Dedifferentiated amniotic fluid mesenchymal stem cell (primary cell): ENCODE measurements at regions not wholly inside any gene's neighbourhood (a gene's known extent, or its start where the extent isn't known, plus 50 kb on each side); places are given as distances from the start of the nearest gene placed in this dataset.
A peak's percentile ranks its signal among the peaks of the same experiment; 100 is the strongest.

Experiments used
- DNase-seq: peaks from one replicate; pipeline ENCODE4 v3.0.0-alpha.2; 2016; ENCODE audit errors: extremely low spot score

- no peak for DNase-seq
These were observed 741.3 kb upstream of the SOX9 start for GRCh38 chr17:71379512-71379911.

- no peak for DNase-seq
These were observed 740.3 kb upstream of the SOX9 start for GRCh38 chr17:71380535-71380934.

- no peak for DNase-seq
These were observed 739.9 kb upstream of the SOX9 start for GRCh38 chr17:71380936-71381335.

- no peak for DNase-seq
These were observed 737.7 kb upstream of the SOX9 start for GRCh38 chr17:71383091-71383490.

GRCh38 chr17:71387456-71387855 lies 733.4 kb upstream of the SOX9 start:
- no peak for DNase-seq

GRCh38 chr17:71392715-71393567 lies 727.9 kb upstream of the SOX9 start:
- DNase-seq = no peak

GRCh38 chr17:71395901-71396300 lies 724.9 kb upstream of the SOX9 start:
- DNase-seq = no peak

GRCh38 chr17:71396711-71397110 lies 724.1 kb upstream of the SOX9 start:
- no peak for DNase-seq

GRCh38 chr17:71398025-71398424 lies 722.8 kb upstream of the SOX9 start:
- DNase-seq = no peak

- no peak for DNase-seq
These were observed 722.0 kb upstream of the SOX9 start for GRCh38 chr17:71398800-71399219.

- no peak for DNase-seq
These were observed 721.6 kb upstream of the SOX9 start for GRCh38 chr17:71399221-71399620.

GRCh38 chr17:71399649-71400048 lies 721.2 kb upstream of the SOX9 start:
- DNase-seq = no peak

GRCh38 chr17:71402007-71402406 lies 718.8 kb upstream of the SOX9 start:
- no peak for DNase-seq

- DNase-seq = no peak
These were observed 718.1 kb upstream of the SOX9 start for GRCh38 chr17:71402661-71403141.

GRCh38 chr17:71405101-71405500 lies 715.7 kb upstream of the SOX9 start:
- no peak for DNase-seq

- DNase-seq = no peak
These were observed 712.8 kb upstream of the SOX9 start for GRCh38 chr17:71407981-71408380.

- no peak for DNase-seq
These were observed 711.7 kb upstream of the SOX9 start for GRCh38 chr17:71409137-71409536.

GRCh38 chr17:71409712-71410111 lies 711.1 kb upstream of the SOX9 start:
- DNase-seq = peak; percentile 39

- peak; percentile 98 for DNase-seq
These were observed 708.0 kb upstream of the SOX9 start for GRCh38 chr17:71412803-71413202.

GRCh38 chr17:71413935-71414334 lies 706.9 kb upstream of the SOX9 start:
- DNase-seq = no peak

- no peak for DNase-seq
These were observed 703.7 kb upstream of the SOX9 start for GRCh38 chr17:71417142-71417541.

- no peak for DNase-seq
These were observed 697.9 kb upstream of the SOX9 start for GRCh38 chr17:71422968-71423367.

GRCh38 chr17:71423871-71424546 lies 696.8 kb upstream of the SOX9 start:
- DNase-seq = no peak
